ENCODE measurements at regions not wholly inside any gene's neighbourhood (a gene's known extent, or its start where the extent isn't known, plus 50 kb on each side); places are given as distances from the start of the nearest gene placed in this dataset.

- in situ Hi-C loops (cut with MboI; ENCODE audit: low sequenced_read_pairs), result no loop called here
Observed at GRCh38 chr3:80247766-80248165, 480.0 kb upstream of the ROBO1 start.

DNA sequence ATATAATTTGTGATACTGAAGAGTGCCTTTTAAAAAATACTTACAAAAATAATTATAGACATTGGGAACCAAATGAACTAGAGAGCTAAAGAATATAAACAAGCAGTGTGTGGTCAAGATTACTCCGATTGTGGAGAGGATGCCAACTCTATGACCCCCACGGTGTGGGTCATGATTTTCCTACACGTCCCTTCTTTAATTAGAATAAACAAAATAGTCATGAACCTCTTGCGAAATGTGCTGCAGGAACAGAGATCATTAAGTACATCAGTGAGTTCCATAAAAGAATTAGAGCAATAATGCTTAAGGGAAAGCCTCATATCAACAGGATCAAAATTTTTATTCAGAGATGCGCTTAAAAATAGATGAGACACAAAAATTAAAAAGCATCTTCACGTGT is 476.6 kb upstream of the ROBO1 start:
- in situ Hi-C loops (cut with MboI; ENCODE audit: low sequenced_read_pairs), result no loop called here

DNA sequence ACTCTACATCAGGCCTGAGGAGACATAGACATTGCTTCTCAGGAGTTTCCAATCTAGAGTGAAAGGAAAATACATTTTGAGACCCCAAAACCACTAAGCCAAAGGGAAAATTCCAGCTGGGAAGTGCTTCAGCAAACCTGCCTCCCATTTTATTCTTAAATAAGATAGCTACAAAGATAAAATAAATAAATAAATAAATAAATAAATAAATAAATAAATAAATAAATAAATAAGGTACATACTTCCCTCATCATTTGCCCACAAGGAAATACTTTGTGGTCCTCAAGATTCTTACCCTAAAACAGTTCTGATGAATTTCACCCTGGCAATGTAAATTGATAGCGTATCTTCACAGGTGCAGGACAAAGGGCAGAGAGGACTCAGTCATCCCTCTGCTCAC is 474.0 kb upstream of the ROBO1 start:
- in situ Hi-C loops (cut with MboI; ENCODE audit: low sequenced_read_pairs), result no loop called here

GRCh38 chr3:80239301-80239700 is 471.5 kb upstream of the ROBO1 start:
- in situ Hi-C loops (cut with MboI; ENCODE audit: low sequenced_read_pairs), result no loop called here

GRCh38 chr3:80238606-80239005 is 470.8 kb upstream of the ROBO1 start:
- in situ Hi-C loops (cut with MboI; ENCODE audit: low sequenced_read_pairs), result no loop called here

DNA sequence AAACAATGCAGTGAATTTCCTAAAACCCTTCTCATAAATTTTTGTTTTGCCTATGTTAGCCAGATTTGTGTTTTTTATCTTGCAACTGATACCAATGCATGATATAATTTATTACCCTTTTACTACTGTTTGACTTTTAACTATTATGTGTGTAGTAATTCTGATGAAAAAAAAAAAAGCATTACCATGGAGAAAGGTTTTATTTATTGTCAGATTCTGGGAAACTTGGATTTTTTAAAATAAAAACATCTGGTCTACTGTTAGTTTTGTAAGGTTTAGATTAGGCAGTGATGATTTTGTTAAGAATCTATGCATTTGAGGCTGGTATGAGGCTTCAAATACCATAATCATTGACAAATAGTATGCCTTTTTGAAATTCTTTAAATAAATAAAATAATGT is 470.4 kb upstream of the ROBO1 start:
- in situ Hi-C loops (cut with MboI; ENCODE audit: low sequenced_read_pairs), result no loop called here

- in situ Hi-C loops (cut with MboI; ENCODE audit: low sequenced_read_pairs), result no loop called here
Observed at GRCh38 chr3:80234706-80235105, 466.9 kb upstream of the ROBO1 start.

- in situ Hi-C loops (cut with MboI; ENCODE audit: low sequenced_read_pairs), result no loop called here
Observed at GRCh38 chr3:80233576-80233975, 465.8 kb upstream of the ROBO1 start.

DNA sequence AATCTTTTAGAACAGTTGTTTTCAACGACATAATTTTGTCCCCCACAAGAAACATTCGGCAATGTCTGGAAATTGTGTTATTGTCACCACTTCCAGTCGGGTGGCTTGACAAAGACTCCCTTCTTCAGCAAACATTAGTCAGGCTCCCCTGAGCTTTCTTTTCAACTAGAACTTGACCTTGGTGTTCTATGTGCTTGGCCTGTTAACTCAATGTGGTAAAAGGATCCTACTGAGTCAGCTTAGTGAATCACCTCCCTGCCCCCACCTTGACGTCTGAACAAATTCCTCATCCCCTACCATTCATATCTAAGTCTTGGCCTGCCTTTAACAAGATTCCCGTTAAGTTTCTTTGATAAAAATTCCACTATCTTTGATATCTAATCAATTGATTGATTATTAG is 465.0 kb upstream of the ROBO1 start:
- in situ Hi-C loops (cut with MboI; ENCODE audit: low sequenced_read_pairs), result no loop called here

- in situ Hi-C loops (cut with MboI; ENCODE audit: low sequenced_read_pairs), result no loop called here
Observed at GRCh38 chr3:80230962-80231361, 463.2 kb upstream of the ROBO1 start.

GRCh38 chr3:80227216-80227615 is 459.4 kb upstream of the ROBO1 start:
- in situ Hi-C loops (cut with MboI; ENCODE audit: low sequenced_read_pairs), result no loop called here

DNA sequence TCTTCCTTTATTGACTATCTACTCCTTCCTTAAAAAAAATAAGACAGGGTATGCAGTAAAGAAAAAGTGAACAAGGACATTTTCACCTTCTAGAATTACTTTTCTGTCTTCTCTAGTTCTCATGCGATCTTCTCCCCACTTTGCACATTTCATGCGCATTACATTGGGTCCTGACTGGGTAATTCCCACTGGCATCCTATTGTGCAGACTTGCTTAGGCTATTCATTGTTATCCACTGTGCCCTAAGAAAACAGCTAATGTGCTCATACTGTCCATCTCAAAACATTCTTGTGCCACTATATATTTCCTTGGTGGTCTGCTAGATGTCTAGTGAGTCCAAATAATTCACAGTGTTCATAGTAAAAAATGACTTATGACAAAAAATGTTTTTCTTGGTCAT is 447.4 kb upstream of the ROBO1 start:
- in situ Hi-C loops (cut with MboI; ENCODE audit: low sequenced_read_pairs), result no loop called here

- in situ Hi-C loops (cut with MboI; ENCODE audit: low sequenced_read_pairs), result no loop called here
Observed at GRCh38 chr3:80213086-80213485, 445.3 kb upstream of the ROBO1 start.

DNA sequence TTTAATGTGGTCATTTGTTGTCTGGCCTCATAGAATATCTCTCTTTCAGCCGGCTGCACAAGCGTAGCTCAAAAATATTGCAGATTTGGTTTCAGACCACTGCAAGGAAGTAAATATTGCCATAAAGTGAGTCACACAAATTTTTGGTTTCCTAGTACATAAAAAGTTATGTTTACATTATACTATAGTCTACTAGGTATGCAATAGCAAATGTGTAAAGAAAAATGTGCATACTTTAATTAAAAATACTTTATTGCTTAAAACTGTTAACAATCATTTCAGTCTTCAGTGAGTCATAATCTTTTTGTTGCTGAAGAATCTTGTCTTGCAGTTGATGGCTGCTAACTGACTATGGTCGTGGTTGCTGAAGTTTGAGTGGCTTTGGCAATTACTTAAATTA is 425.1 kb upstream of the ROBO1 start:
- in situ Hi-C loops (cut with MboI; ENCODE audit: low sequenced_read_pairs), result no loop called here

GRCh38 chr3:80190051-80190450 is 422.3 kb upstream of the ROBO1 start:
- in situ Hi-C loops (cut with MboI; ENCODE audit: low sequenced_read_pairs), result no loop called here

- in situ Hi-C loops (cut with MboI; ENCODE audit: low sequenced_read_pairs), result no loop called here
Observed at GRCh38 chr3:80187981-80188380, 420.2 kb upstream of the ROBO1 start.

DNA sequence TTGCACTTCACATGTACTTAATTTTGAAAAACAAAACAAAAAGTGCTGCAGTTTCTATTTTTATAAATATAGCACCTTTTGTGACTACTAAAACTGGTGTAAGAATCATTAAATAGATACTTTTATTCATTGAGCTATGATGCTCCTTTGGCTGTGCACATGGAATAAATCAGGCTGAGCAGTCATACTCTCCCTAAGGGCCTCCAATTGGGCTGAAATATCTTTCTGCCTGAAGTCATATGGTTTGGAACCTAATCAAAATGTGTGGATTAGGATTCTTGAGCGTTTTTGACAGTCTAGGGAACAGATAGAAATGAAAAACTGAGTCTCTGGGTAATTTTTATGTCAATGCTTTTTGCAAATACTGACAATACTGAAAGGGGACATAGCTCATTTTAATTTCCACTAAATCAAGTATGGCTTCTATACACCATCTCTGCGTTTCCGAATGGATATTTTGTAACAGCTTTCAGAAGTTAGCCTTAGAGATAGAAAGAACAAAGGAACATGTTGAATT is 392.2 kb upstream of the ROBO1 start:
- in situ Hi-C loops (cut with MboI; ENCODE audit: low sequenced_read_pairs), result no loop called here

DNA sequence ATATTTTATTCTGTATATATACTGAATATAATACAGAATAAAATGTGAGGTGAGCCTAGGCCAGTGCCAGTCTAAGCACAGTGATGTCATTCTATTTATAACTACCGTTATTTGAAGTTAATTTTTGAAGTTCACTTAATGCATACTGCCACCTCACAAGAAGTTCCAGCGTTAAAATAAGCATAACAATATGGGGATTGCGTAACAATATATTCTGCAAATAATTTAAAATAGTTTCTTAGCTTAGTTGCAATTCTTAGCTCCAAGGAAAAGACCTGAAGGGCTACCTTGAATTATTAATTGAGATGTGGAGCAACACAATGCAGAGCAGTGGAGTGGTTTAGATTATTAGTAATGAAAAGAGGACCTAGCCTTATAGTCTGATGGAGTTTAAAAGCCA is 390.5 kb upstream of the ROBO1 start:
- in situ Hi-C loops (cut with MboI; ENCODE audit: low sequenced_read_pairs), result no loop called here

DNA sequence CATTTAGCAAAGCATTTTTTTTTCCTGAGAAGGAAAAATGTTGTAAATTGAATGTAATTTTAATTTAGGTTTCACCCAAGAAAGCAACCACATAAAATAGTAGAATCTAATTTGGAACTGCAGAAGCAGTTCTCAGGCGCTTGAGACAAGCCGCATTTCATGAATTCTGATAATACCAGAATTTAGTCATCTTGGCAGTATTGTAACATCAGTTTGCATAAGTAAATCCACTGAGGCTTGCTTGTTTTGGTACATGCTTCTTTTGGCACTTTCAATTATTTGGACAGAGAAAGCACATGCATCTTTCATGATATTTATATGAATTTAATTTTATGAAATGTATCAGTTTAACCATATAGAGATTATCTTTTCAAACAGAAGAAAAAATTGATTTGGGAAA is 389.7 kb upstream of the ROBO1 start:
- in situ Hi-C loops (cut with MboI; ENCODE audit: low sequenced_read_pairs), result no loop called here

- in situ Hi-C loops (cut with MboI; ENCODE audit: low sequenced_read_pairs), result no loop called here
Observed at GRCh38 chr3:80152692-80153091, 384.9 kb upstream of the ROBO1 start.

- in situ Hi-C loops (cut with MboI; ENCODE audit: low sequenced_read_pairs), result no loop called here
Observed at GRCh38 chr3:80142714-80143113, 374.9 kb upstream of the ROBO1 start.

DNA sequence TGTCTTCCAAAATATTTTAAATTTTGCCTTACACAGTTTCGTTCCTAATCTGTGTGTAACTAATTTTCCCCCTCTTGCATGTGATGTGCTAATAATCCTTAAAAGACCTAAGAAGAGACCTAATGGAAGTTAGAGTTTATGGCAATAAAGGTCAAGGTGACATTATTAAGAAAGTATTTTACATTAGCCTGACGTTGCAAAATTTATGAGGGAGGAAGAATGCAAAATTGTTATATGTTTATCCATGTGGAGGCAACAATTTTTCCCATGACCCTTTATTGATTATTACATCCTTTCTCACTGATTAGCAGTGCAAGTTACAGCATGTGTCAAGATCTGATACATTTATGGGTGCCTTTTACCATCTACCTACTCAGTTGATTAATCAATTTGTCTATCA is 373.8 kb upstream of the ROBO1 start:
- in situ Hi-C loops (cut with MboI; ENCODE audit: low sequenced_read_pairs), result no loop called here

GRCh38 chr3:80116281-80116680 is 348.5 kb upstream of the ROBO1 start:
- in situ Hi-C loops (cut with MboI; ENCODE audit: low sequenced_read_pairs), result no loop called here

DNA sequence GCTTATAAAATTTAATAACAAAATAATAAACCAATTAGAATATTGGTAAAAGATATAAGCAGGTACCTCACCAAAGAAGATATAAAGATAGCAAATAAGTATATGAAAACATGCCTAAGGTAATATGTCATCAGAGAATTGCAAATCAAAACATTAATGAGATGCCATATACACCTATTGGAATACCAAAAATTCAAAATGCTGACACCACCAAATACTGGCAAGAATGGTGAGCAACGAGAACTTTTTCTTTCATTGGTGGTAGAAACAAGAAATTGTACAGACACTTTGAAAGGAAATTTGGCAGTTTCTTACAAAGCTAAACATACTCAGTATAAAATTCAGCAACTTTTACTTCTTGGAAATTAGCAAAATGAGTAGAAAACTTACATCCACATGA is 346.9 kb upstream of the ROBO1 start:
- in situ Hi-C loops (cut with MboI; ENCODE audit: low sequenced_read_pairs), result no loop called here
